AG04450 (cell line): ENCODE measurements at regions not wholly inside any gene's neighbourhood (a gene's known extent, or its start where the extent isn't known, plus 50 kb on each side); places are given as distances from the start of the nearest gene placed in this dataset.

Source experiments
- CTCF ChIA-PET: fragments of 300-600, 350-600 bp; formaldehyde crosslinking; extraction: SDS; loops from one replicate; lab custom pipeline; 2022; ENCODE audit warnings: antibody characterized with exemption, inconsistent platforms; lab: Charles Lee
- POLR2A ChIA-PET: fragments of 350-600 bp; formaldehyde crosslinking; extraction: SDS; loops from one replicate; lab custom pipeline; 2021; ENCODE audit warnings: antibody characterized with exemption, inconsistent platforms; lab: Yijun Ruan, JAX
- DNase-seq: peaks from one replicate; pipeline ENCODE4 v3.0.0-alpha.2; 2011; ENCODE audit warnings: low read depth, low spot score
- H3K27ac ChIP-seq: one replicate; pipeline ENCODE4 v1.5.1; 2012; ENCODE audit warnings: low read depth, low read length, control low read depth
- H3K27me3 ChIP-seq: one replicate; pipeline ENCODE4 v1.6.0; 2012; ENCODE audit warnings: low read length; ENCODE audit not compliant: control insufficient read depth, insufficient read depth
- H3K4me3 ChIP-seq: 2 replicates; pipeline ENCODE4 v1.5.1; 2011; ENCODE audit warnings: mild to moderate bottlenecking, low read depth, low read length, control low read depth
- H3K9me3 ChIP-seq: 2 replicates; pipeline ENCODE4 v1.5.1; 2012; ENCODE audit warnings: low read length; ENCODE audit not compliant: control insufficient read depth, insufficient read depth
- TF ChIP-seq, protein P1 (sequence below): IDR thresholded peaks from 2 replicates; pipeline ENCODE4 v1.5.1; 2011; ENCODE audit warnings: low read depth, low read length, control low read depth, inconsistent platforms

DNA sequence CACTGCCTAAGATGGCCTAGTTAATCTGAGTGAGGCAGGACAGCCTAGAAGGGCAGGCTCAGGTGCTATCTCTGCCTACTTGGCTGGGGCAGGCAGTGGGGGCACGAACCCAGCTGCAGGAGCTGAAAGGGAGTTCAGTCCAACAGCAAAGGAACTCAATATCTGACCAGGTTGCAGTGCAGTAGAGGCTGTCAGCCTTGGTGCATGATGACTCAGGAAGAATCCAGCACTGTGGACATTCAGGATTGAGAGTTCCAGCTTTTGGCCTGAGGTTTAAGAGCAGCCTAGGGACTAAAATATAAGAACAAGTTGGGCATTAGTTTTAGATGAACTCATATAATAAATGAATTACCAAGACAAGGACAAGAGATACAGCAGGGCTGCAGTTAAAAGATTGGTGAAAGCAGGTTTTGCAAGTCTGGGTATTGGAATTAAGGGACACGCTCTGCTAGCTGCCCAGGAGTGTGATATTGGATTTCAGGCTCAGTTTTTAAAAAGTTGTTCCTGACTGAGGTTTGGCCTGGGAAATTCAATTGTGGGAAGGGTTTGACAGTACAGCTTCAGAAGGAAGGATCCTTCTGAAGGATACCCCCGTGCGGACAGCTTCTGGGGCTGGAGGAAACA is 64.7 kb upstream of the ATG10 start:
- TF ChIP-seq, protein P1, sequence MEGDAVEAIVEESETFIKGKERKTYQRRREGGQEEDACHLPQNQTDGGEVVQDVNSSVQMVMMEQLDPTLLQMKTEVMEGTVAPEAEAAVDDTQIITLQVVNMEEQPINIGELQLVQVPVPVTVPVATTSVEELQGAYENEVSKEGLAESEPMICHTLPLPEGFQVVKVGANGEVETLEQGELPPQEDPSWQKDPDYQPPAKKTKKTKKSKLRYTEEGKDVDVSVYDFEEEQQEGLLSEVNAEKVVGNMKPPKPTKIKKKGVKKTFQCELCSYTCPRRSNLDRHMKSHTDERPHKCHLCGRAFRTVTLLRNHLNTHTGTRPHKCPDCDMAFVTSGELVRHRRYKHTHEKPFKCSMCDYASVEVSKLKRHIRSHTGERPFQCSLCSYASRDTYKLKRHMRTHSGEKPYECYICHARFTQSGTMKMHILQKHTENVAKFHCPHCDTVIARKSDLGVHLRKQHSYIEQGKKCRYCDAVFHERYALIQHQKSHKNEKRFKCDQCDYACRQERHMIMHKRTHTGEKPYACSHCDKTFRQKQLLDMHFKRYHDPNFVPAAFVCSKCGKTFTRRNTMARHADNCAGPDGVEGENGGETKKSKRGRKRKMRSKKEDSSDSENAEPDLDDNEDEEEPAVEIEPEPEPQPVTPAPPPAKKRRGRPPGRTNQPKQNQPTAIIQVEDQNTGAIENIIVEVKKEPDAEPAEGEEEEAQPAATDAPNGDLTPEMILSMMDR, result no peak
- ChIA-PET CTCF (no interaction called here), POLR2A (no interaction called here)
- H3K9me3 ChIP-seq, result no peaks in the 10 kb centered on the region
- H3K27ac ChIP-seq, result no peak overlapping the region
- no peaks in the 10 kb centered on the region for H3K27me3 ChIP-seq
- DNase-seq, result no peak
- no peak overlapping the region for H3K4me3 ChIP-seq

DNA sequence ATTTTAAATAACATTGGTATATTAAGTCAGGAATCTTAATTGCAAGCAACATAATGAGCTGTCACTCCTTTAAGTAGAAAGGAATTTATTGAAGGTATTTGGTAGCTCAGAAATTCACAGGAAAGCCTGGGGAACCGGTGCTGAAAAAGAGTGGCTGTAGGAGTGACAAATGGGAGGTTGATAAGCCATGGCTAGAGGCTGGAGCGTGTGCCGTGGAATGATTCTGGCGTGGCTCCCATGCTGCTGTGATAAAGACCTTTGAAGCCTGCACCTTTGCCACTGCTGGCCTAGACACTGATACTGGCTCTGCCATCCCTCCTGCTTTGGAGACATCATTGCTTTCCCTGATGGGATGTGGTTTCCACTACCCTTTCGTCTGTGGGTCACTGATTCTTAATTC is 65.7 kb upstream of the ATG10 start:
- Histone ChIP-seq H3K9me3 (peaks cover 3% of the 10 kb centered on the region; the same call in 1 of the 2 replicates), H3K27ac (no peak overlapping the region), H3K4me3 (no peak overlapping the region), H3K27me3 (no peaks in the 10 kb centered on the region)
- CTCF ChIA-PET, result no interaction called here
- no peak for DNase-seq
- TF ChIP-seq, protein P1, result no peak
- POLR2A ChIA-PET, result no interaction called here

DNA sequence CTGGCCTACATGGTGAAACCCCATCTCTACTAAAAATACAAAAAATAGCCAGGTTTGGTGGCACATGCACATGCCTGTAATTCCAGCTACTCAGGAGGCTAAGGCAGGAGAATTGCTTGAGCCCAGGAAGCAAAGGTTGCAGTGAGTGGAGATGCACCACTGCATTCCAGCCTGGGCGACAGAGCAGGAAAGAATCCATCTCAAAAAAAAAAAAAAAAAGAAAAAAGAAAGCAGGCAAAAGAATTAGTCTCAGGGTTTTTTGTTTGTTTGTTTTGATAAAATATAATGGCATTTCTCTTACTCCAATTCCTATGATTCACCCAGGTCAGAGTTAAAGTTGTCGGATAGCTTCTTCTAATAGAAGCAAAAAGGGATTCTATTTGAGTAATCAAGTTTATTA is 67.0 kb upstream of the ATG10 start:
- DNase-seq, result no peak
- ChIA-PET CTCF (interaction anchor here (0.9 kb wide), 1 partner anchor 261 kb away, joined by 3 read pairs; no protein-coding TSS in a partner anchor), POLR2A (no interaction called here)
- TF ChIP-seq, protein P1, result no peak
- Histone ChIP-seq H3K9me3 (peaks cover 3% of the 10 kb centered on the region; the same call in 1 of the 2 replicates), H3K27me3 (no peaks in the 10 kb centered on the region), H3K4me3 (no peak overlapping the region), H3K27ac (no peak overlapping the region)

DNA sequence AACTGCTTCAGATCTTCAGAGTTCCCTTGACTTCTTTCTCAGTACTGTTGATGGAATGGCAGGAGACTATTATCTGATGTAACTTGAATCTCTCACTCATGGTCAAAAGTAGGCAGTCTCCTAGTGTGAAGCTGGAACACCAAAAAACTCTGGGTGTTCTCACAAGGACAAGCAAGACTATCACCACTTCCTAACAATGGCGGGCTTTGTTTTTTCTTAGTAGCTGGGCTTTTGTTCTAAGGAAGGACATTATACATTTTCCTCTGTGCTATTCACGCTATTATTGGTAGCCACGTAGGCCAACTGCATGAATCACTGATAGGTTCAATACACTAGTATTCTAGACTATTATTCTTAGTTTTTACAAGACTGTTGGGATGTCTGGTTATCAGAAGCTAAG is 67.7 kb upstream of the ATG10 start:
- Histone ChIP-seq H3K4me3 (no peak overlapping the region), H3K27ac (no peak overlapping the region), H3K27me3 (no peaks in the 10 kb centered on the region), H3K9me3 (peaks cover 3% of the 10 kb centered on the region; the same call in 1 of the 2 replicates)
- TF ChIP-seq, protein P1, result no peak
- CTCF ChIA-PET, result no interaction called here
- POLR2A ChIA-PET, result no interaction called here
- no peak for DNase-seq

DNA sequence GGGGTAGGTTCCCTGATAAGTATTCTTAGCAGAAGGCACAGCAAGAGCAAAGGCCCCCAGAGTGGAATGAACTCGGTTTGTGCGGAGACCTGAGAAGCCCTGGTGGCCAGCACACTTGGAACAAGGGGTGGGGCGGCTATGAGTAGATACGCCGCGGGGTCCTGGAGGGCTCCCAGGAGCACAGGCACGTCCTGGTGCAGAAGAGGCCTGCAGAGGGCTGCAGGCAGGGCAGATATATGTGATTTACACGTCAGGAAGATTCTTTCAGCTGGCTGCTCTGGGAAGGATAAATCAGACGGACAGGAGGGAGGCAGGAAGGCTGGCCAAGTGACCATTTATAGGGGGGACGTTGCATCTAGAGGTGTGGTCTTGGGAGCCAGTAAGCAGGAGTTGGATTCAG is 70.2 kb upstream of the ATG10 start:
- H3K9me3 ChIP-seq, result peaks cover 3% of the 10 kb centered on the region; the same call in 1 of the 2 replicates
- TF ChIP-seq, protein P1, result no peak
- CTCF ChIA-PET, result no interaction called here
- H3K27me3 ChIP-seq, result no peaks in the 10 kb centered on the region
- DNase-seq, result no peak
- no peak overlapping the region for H3K27ac ChIP-seq
- POLR2A ChIA-PET, result no interaction called here
- H3K4me3 ChIP-seq, result no peak overlapping the region
